H9 (cell line): ENCODE measurements at regions not wholly inside any gene's neighbourhood (a gene's known extent, or its start where the extent isn't known, plus 50 kb on each side); places are given as distances from the start of the nearest gene placed in this dataset.

Experiments used
- DNase-seq: peaks from one replicate; pipeline ENCODE4 v3.0.0-alpha.2; 2017
- H2AFZ ChIP-seq: one replicate; pipeline ENCODE4 v1.6.1; 2013; ENCODE audit warnings: mild to moderate bottlenecking, low read length, control low read depth, moderate library complexity
- H2AK5ac ChIP-seq: 2 replicates; pipeline ENCODE4 v1.6.1; 2013; ENCODE audit warnings: low read length, control low read depth, mixed read lengths; ENCODE audit not compliant: insufficient read length
- H2BK120ac ChIP-seq: one replicate; pipeline ENCODE4 v1.6.1; 2013; ENCODE audit warnings: low read depth, mild to moderate bottlenecking, low read length, control low read depth, inconsistent platforms; ENCODE audit not compliant: poor library complexity, severe bottlenecking
- H2BK12ac ChIP-seq: 2 replicates; pipeline ENCODE4 v1.6.1; 2013; ENCODE audit warnings: low read length, control low read depth, mixed read lengths, low read depth; ENCODE audit not compliant: insufficient read length
- H2BK15ac ChIP-seq: 2 replicates; pipeline ENCODE4 v1.6.1; 2013; ENCODE audit warnings: low read depth, low read length, control low read depth
- H2BK20ac ChIP-seq: one replicate; pipeline ENCODE4 v1.6.1; 2013; ENCODE audit warnings: low read depth, mild to moderate bottlenecking, low read length, control low read depth, inconsistent platforms; ENCODE audit not compliant: poor library complexity, severe bottlenecking
- H2BK5ac ChIP-seq: 2 replicates; pipeline ENCODE4 v1.6.1; 2013; ENCODE audit warnings: low read length, control low read depth, mixed read lengths; ENCODE audit not compliant: insufficient read length
- H3K14ac ChIP-seq: 2 replicates; pipeline ENCODE4 v1.6.1; 2013; ENCODE audit warnings: low read length, control low read depth; ENCODE audit not compliant: insufficient read depth
- H3K18ac ChIP-seq: 2 replicates; pipeline ENCODE4 v1.6.1; 2013; ENCODE audit warnings: low read depth, mild to moderate bottlenecking, mixed read lengths, low read length, control low read depth; ENCODE audit not compliant: insufficient read length
- H3K23ac ChIP-seq: 2 replicates; pipeline ENCODE4 v1.6.1; 2013; ENCODE audit warnings: low read length, control low read depth, mixed read lengths, low read depth; ENCODE audit not compliant: insufficient read length
- H3K23me2 ChIP-seq: 2 replicates; pipeline ENCODE4 v1.6.1; 2013; ENCODE audit warnings: low read depth, mild to moderate bottlenecking, mixed read lengths, low read length, control low read depth; ENCODE audit not compliant: insufficient read length, poor library complexity, severe bottlenecking
- H3K27ac ChIP-seq: 2 replicates; pipeline ENCODE4 v1.5.1; 2013; ENCODE audit warnings: low read length, control low read depth, mixed read lengths, low read depth; ENCODE audit not compliant: insufficient read length
- H3K27me3 ChIP-seq: 2 replicates; pipeline ENCODE4 v1.6.1; 2013; ENCODE audit warnings: low read length, control low read depth, inconsistent platforms; ENCODE audit not compliant: insufficient read depth
- H3K4ac ChIP-seq: 2 replicates; pipeline ENCODE4 v1.6.1; 2013; ENCODE audit warnings: low read depth, mild to moderate bottlenecking, control low read depth, inconsistent platforms, low read length, moderate library complexity
- H3K4me1 ChIP-seq: 2 replicates; pipeline ENCODE4 v1.6.1; 2013; ENCODE audit warnings: low read length, control low read depth, inconsistent platforms; ENCODE audit not compliant: insufficient read depth
- H3K4me2 ChIP-seq: 2 replicates; pipeline ENCODE4 v1.6.1; 2013; ENCODE audit warnings: low read length, control low read depth, mixed read lengths; ENCODE audit not compliant: insufficient read length, insufficient read depth
- H3K56ac ChIP-seq: 2 replicates; pipeline ENCODE4 v1.6.1; 2013; ENCODE audit warnings: low read depth, mild to moderate bottlenecking, mixed read lengths, low read length, control low read depth; ENCODE audit not compliant: insufficient read length
- H3K79me1 ChIP-seq: 2 replicates; pipeline ENCODE4 v1.6.1; 2013; ENCODE audit warnings: low read depth, mild to moderate bottlenecking, moderate library complexity, low read length, control low read depth, inconsistent platforms; ENCODE audit not compliant: insufficient read depth, poor library complexity, severe bottlenecking
- H3K79me2 ChIP-seq: 2 replicates; pipeline ENCODE4 v1.6.1; 2013; ENCODE audit warnings: low read length, control low read depth, inconsistent platforms; ENCODE audit not compliant: insufficient read depth
- H3K9ac ChIP-seq: 2 replicates; pipeline ENCODE4 v1.6.1; 2013; ENCODE audit warnings: low read length, control low read depth, mixed read lengths; ENCODE audit not compliant: insufficient read length; ENCODE audit errors: extremely low read depth
- H3K9me3 ChIP-seq: one replicate; pipeline ENCODE4 v1.6.1; 2013; ENCODE audit warnings: low read depth, low read length, inconsistent platforms; ENCODE audit not compliant: control insufficient read depth
- H3T11ph ChIP-seq: one replicate; pipeline ENCODE4 v1.6.1; 2013; ENCODE audit warnings: mild to moderate bottlenecking, low read length, control low read depth, inconsistent platforms
- H4K20me1 ChIP-seq: one replicate; pipeline ENCODE4 v1.6.1; 2013; ENCODE audit not compliant: control insufficient read depth, insufficient read length, insufficient read depth
- H4K5ac ChIP-seq: 2 replicates; pipeline ENCODE4 v1.6.1; 2013; ENCODE audit warnings: low read depth, mild to moderate bottlenecking, mixed read lengths, low read length, control low read depth; ENCODE audit not compliant: insufficient read length
- H4K8ac ChIP-seq: replicated peaks from 2 replicates; pipeline ENCODE4 v1.6.1; 2013; ENCODE audit warnings: low read length, control low read depth, mixed read lengths, low read depth; ENCODE audit not compliant: insufficient read length
- H4K91ac ChIP-seq: 2 replicates; pipeline ENCODE4 v1.6.1; 2013; ENCODE audit warnings: low read depth, mild to moderate bottlenecking, moderate library complexity, mixed read lengths, low read length, control low read depth; ENCODE audit not compliant: insufficient read length
- H3K27ac Mint-ChIP-seq, 3 experiments: 2 replicates in 2 of 3; 3 replicates in 1 of 3; pipeline ENCODE4 v1.8.0; 2020 to 2021; ENCODE audit warnings: mixed read lengths in 3 of 3, mild to moderate bottlenecking in 1 of 3, moderate library complexity in 1 of 3
- H3K27me3 Mint-ChIP-seq: 2 replicates; pipeline ENCODE4 v1.8.0; 2021; ENCODE audit warnings: low read depth, mild to moderate bottlenecking, moderate library complexity, mixed read lengths
- H3K36me3 Mint-ChIP-seq, 3 experiments: 2 replicates in 2 of 3; 3 replicates in 1 of 3; pipeline ENCODE4 v1.8.0; 2020 to 2021; ENCODE audit warnings: low read depth in 3 of 3, mixed read lengths in 3 of 3; ENCODE audit not compliant: insufficient read depth in 1 of 3
- H3K4me1 Mint-ChIP-seq, 2 experiments: 2 replicates each; pipeline ENCODE4 v1.8.0; 2020; ENCODE audit warnings: mixed read lengths in 2 of 2
- H3K4me3 Mint-ChIP-seq, 2 experiments: 2 replicates in 1 of 2; 3 replicates in 1 of 2; pipeline ENCODE4 v1.8.0; 2020 to 2021; ENCODE audit warnings: mild to moderate bottlenecking in 2 of 2, mixed read lengths in 2 of 2, moderate library complexity in 1 of 2
- H3K9me3 Mint-ChIP-seq, 2 experiments: 2 replicates in 1 of 2; 3 replicates in 1 of 2; pipeline ENCODE4 v1.8.0; 2020; ENCODE audit warnings: mild to moderate bottlenecking in 2 of 2, mixed read lengths in 2 of 2, moderate library complexity in 1 of 2
- WGBS: extraction: QIAGEN DNeasy Blood & Tissue Kit; methylation state at CpG from one replicate; pipeline ENCODE4 v1.1.7; 2013; ENCODE audit warnings: missing lambda C conversion rate, low lambda C conversion rate, mixed read lengths; ENCODE audit not compliant: insufficient read length; ENCODE audit errors: extremely low coverage; 5-methylcytosine and 5-hydroxymethylcytosine counted together
- TF ChIP-seq, protein P1 (sequence below): fragments of 200-600 bp; sonication (generic); conservative IDR thresholded peaks from 3 replicates; pipeline ENCODE4 v1.8.0; 2021; ENCODE audit warnings: antibody characterized with exemption, mild to moderate bottlenecking

DNA sequence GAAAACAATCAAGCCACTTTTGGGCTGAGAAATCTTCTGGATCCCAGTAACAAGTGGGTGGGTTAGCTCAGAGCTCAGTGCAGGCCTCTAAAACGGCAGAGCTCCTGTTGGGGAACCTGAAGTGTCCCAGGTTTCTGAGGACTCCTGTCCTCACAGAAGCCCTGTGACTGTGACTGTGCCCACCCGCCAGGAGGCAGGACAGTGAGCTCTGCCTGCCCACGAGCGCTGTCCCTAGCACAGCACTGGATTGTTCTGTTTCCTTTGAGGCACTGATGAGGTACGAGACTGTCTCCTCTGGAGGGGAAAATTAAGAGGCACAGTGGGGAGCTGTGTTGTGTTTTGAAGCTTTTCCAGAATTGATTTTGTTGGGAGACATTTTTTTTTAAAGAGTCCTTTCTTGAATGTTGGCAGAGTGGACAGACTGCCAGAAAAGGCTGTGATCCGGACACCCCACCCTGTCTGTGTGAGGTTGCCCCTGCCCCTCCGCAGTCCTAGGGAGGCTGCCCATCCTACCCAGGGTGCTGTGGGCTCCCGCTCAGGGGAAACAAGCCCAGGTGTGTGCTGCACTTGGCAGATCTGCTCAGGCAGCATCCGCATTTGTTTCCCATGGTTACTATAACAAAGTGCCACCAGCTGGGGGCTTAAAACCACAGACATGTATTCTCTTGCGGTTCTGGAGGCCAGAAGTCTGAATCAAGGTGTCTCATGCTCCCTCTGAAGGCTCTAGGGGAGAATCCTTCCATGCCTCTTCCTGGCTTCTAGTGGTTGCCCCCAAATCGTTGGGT lies 66.6 kb upstream of the LARS2 start:
- no peak overlapping the region for H2BK120ac ChIP-seq
- H3K18ac ChIP-seq = no peak overlapping the region
- no peak overlapping the region for H2BK5ac ChIP-seq
- DNase-seq = no peak
- H4K5ac ChIP-seq = no peak overlapping the region
- no peak overlapping the region for H2BK15ac ChIP-seq
- no peaks in the 10 kb centered on the region for H4K20me1 ChIP-seq
- H3K14ac ChIP-seq = no peak overlapping the region; the same call in 1 of the 2 replicates
- H2BK12ac ChIP-seq = no peak overlapping the region
- H3K9me3 Mint-ChIP-seq = no peaks in the 10 kb centered on the region
- no peaks in the 10 kb centered on the region; a peak in 1 of 7 replicates for H3K36me3 Mint-ChIP-seq
- no peaks in the 10 kb centered on the region for H3K27me3 Mint-ChIP-seq
- H3K23ac ChIP-seq = no peak overlapping the region
- no peak overlapping the region for H3T11ph ChIP-seq
- no peak overlapping the region for H2BK20ac ChIP-seq
- peaks cover 8% of the 10 kb centered on the region; the same call in 1 of the 2 replicates for H3K4me1 ChIP-seq
- H3K4me1 Mint-ChIP-seq = peaks cover 47 to 50% of the 10 kb centered on the region in 2 experiments
- H4K8ac ChIP-seq = no peak overlapping the region
- H4K91ac ChIP-seq = no peak overlapping the region
- H2AK5ac ChIP-seq = no peak overlapping the region
- no peaks in the 10 kb centered on the region for H3K23me2 ChIP-seq
- H3K79me2 ChIP-seq = no peaks in the 10 kb centered on the region
- no peak overlapping the region for H3K4me2 ChIP-seq
- no peak overlapping the region for H3K27ac ChIP-seq
- peak overlapping the region; percentile 14 to 75 (median 46); a peak in 3 of 7 replicates for H3K27ac Mint-ChIP-seq
- H3K79me1 ChIP-seq = no peaks in the 10 kb centered on the region
- H3K56ac ChIP-seq = no peak overlapping the region
- TF ChIP-seq, protein P1, sequence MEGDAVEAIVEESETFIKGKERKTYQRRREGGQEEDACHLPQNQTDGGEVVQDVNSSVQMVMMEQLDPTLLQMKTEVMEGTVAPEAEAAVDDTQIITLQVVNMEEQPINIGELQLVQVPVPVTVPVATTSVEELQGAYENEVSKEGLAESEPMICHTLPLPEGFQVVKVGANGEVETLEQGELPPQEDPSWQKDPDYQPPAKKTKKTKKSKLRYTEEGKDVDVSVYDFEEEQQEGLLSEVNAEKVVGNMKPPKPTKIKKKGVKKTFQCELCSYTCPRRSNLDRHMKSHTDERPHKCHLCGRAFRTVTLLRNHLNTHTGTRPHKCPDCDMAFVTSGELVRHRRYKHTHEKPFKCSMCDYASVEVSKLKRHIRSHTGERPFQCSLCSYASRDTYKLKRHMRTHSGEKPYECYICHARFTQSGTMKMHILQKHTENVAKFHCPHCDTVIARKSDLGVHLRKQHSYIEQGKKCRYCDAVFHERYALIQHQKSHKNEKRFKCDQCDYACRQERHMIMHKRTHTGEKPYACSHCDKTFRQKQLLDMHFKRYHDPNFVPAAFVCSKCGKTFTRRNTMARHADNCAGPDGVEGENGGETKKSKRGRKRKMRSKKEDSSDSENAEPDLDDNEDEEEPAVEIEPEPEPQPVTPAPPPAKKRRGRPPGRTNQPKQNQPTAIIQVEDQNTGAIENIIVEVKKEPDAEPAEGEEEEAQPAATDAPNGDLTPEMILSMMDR = no peak
- H3K27me3 ChIP-seq = no peaks in the 10 kb centered on the region
- no peaks in the 10 kb centered on the region for H3K9me3 ChIP-seq
- WGBS = no CpG with 5 or more reads among the region's 11 CpGs
- H3K9ac ChIP-seq = no peak overlapping the region
- H3K4ac ChIP-seq = no peak overlapping the region
- no peak overlapping the region for H2AFZ ChIP-seq
- no peak overlapping the region for H3K4me3 Mint-ChIP-seq
